GM12873 (cell line): ENCODE measurements at regions not wholly inside any gene's neighbourhood (a gene's known extent, or its start where the extent isn't known, plus 50 kb on each side); places are given as distances from the start of the nearest gene placed in this dataset.

Experiments
- CTCF ChIP-seq: IDR thresholded peaks from 2 replicates; pipeline ENCODE4 v1.5.1; 2012; ENCODE audit warnings: low read depth, mild to moderate bottlenecking, moderate library complexity, low read length, control low read depth; ENCODE audit not compliant: insufficient read depth; ENCODE audit errors: missing control alignments

GRCh38 chr12:115657081-115658013 is 620.1 kb downstream of the MED13L start:
- TF ChIP-seq CTCF, result no peak

GRCh38 chr12:115650026-115650425 is 627.5 kb downstream of the MED13L start:
- no peak for TF ChIP-seq CTCF

- no peak for TF ChIP-seq CTCF
These were observed 629.0 kb downstream of the MED13L start for GRCh38 chr12:115648463-115648862.

GRCh38 chr12:115646210-115646609 is 631.3 kb downstream of the MED13L start:
- no peak for TF ChIP-seq CTCF

- no peak for TF ChIP-seq CTCF
These were observed 636.6 kb downstream of the MED13L start for GRCh38 chr12:115640929-115641328.

- no peak for TF ChIP-seq CTCF
These were observed 637.9 kb downstream of the MED13L start for GRCh38 chr12:115639648-115640012.

GRCh38 chr12:115638733-115639647 is 638.5 kb downstream of the MED13L start:
- TF ChIP-seq CTCF, result no peak
